ENCODE measurements at regions not wholly inside any gene's neighbourhood (a gene's known extent, or its start where the extent isn't known, plus 50 kb on each side); places are given as distances from the start of the nearest gene placed in this dataset.

DNA sequence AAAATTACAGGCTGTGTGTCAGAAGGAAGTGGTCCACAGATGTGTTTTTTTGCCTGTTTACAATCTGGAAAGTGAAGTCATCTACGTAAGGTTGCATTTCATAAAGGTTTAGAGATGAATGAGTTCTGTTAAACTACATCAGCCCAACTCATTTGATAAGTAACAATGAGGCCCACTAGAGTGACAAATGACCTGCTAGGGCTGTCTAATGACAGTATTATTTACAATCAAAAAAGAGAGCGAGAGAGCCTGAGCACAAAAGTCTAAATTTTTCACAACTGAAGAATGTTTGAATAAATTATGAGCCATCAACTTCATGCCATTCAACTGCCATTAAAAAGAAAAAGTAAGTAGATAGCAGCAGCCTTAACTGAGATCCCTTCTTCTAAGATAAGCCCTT, 135.7 kb upstream of the TBL1XR1 start:
- Histone ChIP-seq H3K36me3 (ENCODE audit: control insufficient read depth in 2 of 4, insufficient read depth in 4 of 4, low read length in 3 of 4) (no peaks in the 10 kb centered on the region), H2BK15ac (ENCODE audit: low read length) (no peak overlapping the region), H3K4ac (replicated peaks; ENCODE audit: insufficient read length, low read depth, low read length) (no peak overlapping the region), H3K4me1 (replicated peaks in 1 of 4; ENCODE audit: control insufficient read depth in 3 of 4, insufficient read depth in 4 of 4, low read length in 3 of 4) (no peaks in the 10 kb centered on the region), H3K27me3 (replicated peaks in 1 of 4; ENCODE audit: control insufficient read depth in 3 of 4, extremely low read depth in 1 of 4, insufficient read depth in 3 of 4, low read length in 3 of 4) (no peaks in the 10 kb centered on the region), H3K23ac (ENCODE audit: insufficient read length) (no peak overlapping the region), H2BK120ac (replicated peaks; ENCODE audit: low read depth, low read length) (no peak overlapping the region), H3K9me3 (ENCODE audit: insufficient read depth in 2 of 2, low read depth in 1 of 2, low read length in 1 of 2) (no peaks in the 10 kb centered on the region), H3K14ac (ENCODE audit: insufficient read length) (no peak overlapping the region), H3K56ac (replicated peaks; ENCODE audit: insufficient read length, low read depth, low read length) (no peak overlapping the region), H2AFZ (ENCODE audit: low read length) (no peak overlapping the region), H4K91ac (replicated peaks; ENCODE audit: insufficient read length, low read length) (no peak overlapping the region), H2AK5ac (ENCODE audit: low read depth, low read length) (no peak overlapping the region), H2BK5ac (ENCODE audit: low read depth, low read length) (no peak overlapping the region), H3K4me2 (ENCODE audit: insufficient read depth in 1 of 2, low read depth in 2 of 2, low read length in 2 of 2) (no peak overlapping the region), H2BK20ac (ENCODE audit: low read length) (no peak overlapping the region), H3K23me2 (ENCODE audit: low read depth, low read length) (no peaks in the 10 kb centered on the region), H3K4me3 (ENCODE audit: extremely low read depth in 1 of 4, insufficient read depth in 2 of 4, low read depth in 3 of 4, low read length in 4 of 4) (no peak overlapping the region), H2BK12ac (ENCODE audit: low read depth, low read length) (no peak overlapping the region), H3K9ac (replicated peaks in 1 of 4; ENCODE audit: extremely low read depth in 1 of 4, low read depth in 3 of 4, low read length in 3 of 4) (no peak overlapping the region), H3K79me2 (ENCODE audit: control insufficient read depth in 1 of 2, insufficient read depth in 2 of 2, low read length in 2 of 2) (no peaks in the 10 kb centered on the region), H4K20me1 (replicated peaks in 1 of 2; ENCODE audit: control insufficient read depth in 1 of 2, insufficient read depth in 2 of 2, low read length in 2 of 2) (no peaks in the 10 kb centered on the region), H4K5ac (ENCODE audit: insufficient read length, low read depth, low read length) (no peak overlapping the region), H3K27ac (ENCODE audit: low read depth, low read length) (no peak overlapping the region), H3K79me1 (ENCODE audit: low read depth, low read length) (no peaks in the 10 kb centered on the region), H3K18ac (ENCODE audit: extremely low read depth, low read length) (no peak overlapping the region), H4K8ac (ENCODE audit: extremely low read depth, insufficient read depth, low read length) (no peak overlapping the region)
- POLR2A ChIA-PET (ENCODE audit: partially characterized antibody): no interaction called here
- CTCF ChIA-PET (ENCODE audit: partially characterized antibody): no interaction called here
- no peak for FAIRE-seq
- 94% methylated on average over 2 of the region's 2 CpGs; no CpG with 5 or more reads in 1 of the 2 experiments for WGBS, 2 experiments (ENCODE audit: extremely low coverage in 1 of 2, insufficient coverage in 1 of 2, insufficient read length in 1 of 2, insufficient replicate concordance in 2 of 2, low coverage in 1 of 2, low lambda C conversion rate in 2 of 2, missing lambda C conversion rate in 1 of 2)
- no peak for TF ChIP-seq BCL11A (IDR thresholded peaks at IDR 0.05; ENCODE audit: low read depth in 2 of 2, low read length in 2 of 2)
- no peak for TF ChIP-seq CEBPB (IDR thresholded peaks at IDR 0.05; ENCODE audit: low read depth, low read length)
- TF ChIP-seq BACH1 (IDR thresholded peaks at IDR 0.05; ENCODE audit: low read length): no peak
- no peak for TF ChIP-seq USF2 (IDR thresholded peaks at IDR 0.05; ENCODE audit: low read length)
- TF ChIP-seq, protein P1, sequence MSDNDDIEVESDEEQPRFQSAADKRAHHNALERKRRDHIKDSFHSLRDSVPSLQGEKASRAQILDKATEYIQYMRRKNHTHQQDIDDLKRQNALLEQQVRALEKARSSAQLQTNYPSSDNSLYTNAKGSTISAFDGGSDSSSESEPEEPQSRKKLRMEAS (IDR thresholded peaks at IDR 0.05): no peak
- TF ChIP-seq SP1 (IDR thresholded peaks at IDR 0.05; ENCODE audit: low read depth, low read length): no peak
- no peak for TF ChIP-seq SIN3A (conservative IDR thresholded peaks at IDR 0.05 in 1 of 2, IDR thresholded peaks at IDR 0.05 in 1 of 2; ENCODE audit: low read depth in 1 of 2, low read length in 2 of 2)
- TF ChIP-seq RAD21 (IDR thresholded peaks at IDR 0.05 in 1 of 2, conservative IDR thresholded peaks at IDR 0.05 in 1 of 2; ENCODE audit: low read depth in 2 of 2, low read length in 2 of 2): no peak
- TF ChIP-seq NRF1 (IDR thresholded peaks at IDR 0.05; ENCODE audit: low read depth, low read length): no peak
- no peak for DNase-seq (ENCODE audit: low read depth in 1 of 2, low spot score in 2 of 2)
